GM18951 (cell line): ENCODE measurements at regions not wholly inside any gene's neighbourhood (a gene's known extent, or its start where the extent isn't known, plus 50 kb on each side); places are given as distances from the start of the nearest gene placed in this dataset.
"Not testable (repeated sequence)": the region's sequence is repeated elsewhere in the genome, so short reads cannot be mapped to it uniquely, and the experiment has no call there.

Experiments used
- POLR2A ChIP-seq: IDR thresholded peaks from 4 replicates; pipeline ENCODE4 v1.6.1; 2011; ENCODE audit warnings: mild to moderate bottlenecking; ENCODE audit not compliant: insufficient read length, insufficient read depth; ENCODE audit errors: extremely low read depth
- in situ Hi-C: fragments of 300-500 bp; cut with MboI; formaldehyde crosslinking; loops from one replicate; pipeline ENCODE4 v1.12.0; 2022; ENCODE audit warnings: low sequenced_read_pairs, mixed read lengths, inconsistent platforms; ENCODE audit not compliant: unreplicated experiment

DNA sequence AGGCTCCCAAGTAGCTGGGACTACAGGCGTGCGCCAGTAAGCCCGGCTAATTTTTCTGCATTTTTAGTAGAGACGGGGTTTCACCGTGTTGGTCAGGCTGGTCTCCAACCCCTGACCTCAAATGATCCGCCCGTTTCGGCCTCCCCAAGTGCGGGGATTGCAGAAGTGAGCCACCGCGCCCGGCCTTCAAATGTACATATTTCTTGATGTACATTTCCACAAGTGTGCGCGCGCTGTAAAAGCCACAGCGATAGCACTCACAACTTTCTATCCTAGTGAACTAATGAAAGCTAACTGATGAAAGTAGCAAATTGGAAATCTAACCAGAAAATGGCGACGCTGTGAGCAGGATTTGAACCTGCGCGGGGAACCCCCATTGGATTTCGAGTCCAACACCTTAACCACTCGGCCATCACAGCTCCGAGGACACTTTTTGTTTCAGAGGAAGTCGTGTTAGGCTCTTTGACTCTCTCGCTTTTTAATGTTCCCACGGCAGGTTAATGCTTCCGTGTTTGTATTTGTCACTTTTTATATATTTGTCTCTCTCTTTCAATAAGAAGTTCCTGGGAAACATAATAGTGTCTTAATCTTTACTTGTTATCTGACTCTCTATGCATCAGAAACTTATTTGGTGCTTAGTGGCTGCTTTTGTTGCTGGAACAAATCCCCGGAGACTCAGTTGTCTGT is 199.4 kb upstream of the ZNF184 start:
- in situ Hi-C loops = no loop called here
- TF ChIP-seq POLR2A = no peak

DNA sequence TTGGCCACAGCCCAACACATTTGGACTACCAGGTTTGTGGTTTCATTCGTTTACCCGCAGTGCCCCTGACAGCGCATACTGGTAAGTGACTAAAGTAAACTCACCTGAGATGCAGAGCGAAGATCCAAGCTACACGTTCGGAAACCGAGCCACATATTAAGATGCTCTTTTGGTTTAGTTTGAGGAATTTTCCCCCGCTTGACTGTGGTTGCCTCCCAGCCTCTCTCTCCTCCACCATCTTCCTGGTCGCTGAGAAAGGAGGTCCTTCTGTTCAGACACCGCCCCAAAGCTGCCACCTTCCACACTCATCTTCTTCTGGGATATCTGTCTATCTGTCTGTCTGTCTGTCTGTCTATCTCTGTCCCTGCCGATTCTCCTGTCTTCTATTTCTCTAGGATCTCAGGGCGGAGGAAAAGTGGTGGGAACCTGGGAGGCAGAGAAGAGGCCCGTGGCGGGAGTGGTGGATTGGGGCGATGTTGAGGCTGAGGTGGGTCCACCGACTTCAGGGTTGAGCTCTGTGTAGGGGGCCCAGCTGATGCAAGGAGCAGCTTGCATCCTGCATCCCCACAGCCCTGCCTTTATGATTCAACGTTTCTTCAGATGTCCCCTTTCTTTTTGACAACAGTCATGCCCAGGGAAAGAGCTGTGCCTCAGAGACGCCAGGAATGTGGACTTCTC is 196.9 kb upstream of the ZNF184 start:
- in situ Hi-C loops = no loop called here
- no peak for TF ChIP-seq POLR2A

DNA sequence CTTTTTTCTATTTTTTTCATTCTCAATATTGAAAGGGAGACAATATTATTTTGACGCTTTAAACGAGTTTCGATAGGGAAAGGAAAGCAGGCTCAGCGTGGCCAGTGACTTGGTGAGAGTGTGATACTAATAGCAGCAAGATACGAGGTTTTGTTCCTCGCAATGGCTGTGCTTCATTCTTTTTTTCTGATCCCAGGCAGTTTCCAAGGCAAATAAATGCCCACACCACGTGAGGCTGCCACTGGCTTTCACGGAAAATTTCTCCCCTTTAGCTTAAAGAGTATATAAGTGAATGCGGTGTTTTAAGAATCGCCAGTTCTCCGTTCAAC is 196.4 kb upstream of the ZNF184 start:
- TF ChIP-seq POLR2A = no peak
- in situ Hi-C loops = no loop called here

DNA sequence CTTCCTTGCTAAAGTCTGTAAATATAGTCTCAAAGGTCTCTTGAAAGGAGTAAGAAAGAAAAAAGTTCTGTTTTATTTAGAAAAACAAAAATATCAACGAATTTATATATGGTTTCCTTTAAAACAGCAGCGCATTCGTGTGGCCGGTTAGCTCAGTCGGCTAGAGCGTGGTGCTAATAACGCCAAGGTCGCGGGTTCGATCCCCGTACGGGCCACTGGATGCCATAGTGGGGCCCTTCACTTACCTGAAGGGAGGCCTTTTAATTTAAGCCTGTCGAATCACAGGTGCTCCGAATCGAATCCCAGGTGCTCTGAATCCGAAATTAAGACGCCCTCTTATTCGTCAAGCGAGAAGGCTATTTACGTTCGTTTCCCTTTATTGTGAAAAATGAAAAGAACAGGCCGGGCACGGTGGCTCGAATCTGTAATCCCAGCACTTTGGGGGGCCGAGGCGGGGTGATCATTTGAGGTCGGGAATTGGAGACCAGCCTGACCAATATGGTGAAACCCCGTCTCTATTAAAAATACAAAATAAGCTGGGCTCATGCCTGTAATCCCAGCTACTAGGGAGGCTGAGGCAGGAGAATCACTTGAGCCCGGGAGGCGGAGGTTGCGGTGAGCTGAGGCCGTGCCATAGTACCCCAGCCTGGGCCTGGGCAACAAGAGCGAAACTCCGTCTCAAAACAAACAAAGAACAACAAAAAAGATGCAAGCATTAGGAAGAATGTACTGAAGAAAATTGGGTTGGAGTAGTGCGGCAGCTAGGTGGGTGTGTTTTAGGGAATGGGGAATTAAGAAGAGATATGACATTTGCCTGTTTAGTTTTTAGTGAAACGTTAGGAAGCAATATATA is 195.8 kb upstream of the ZNF184 start:
- no peak for TF ChIP-seq POLR2A
- in situ Hi-C loops = no loop called here

DNA sequence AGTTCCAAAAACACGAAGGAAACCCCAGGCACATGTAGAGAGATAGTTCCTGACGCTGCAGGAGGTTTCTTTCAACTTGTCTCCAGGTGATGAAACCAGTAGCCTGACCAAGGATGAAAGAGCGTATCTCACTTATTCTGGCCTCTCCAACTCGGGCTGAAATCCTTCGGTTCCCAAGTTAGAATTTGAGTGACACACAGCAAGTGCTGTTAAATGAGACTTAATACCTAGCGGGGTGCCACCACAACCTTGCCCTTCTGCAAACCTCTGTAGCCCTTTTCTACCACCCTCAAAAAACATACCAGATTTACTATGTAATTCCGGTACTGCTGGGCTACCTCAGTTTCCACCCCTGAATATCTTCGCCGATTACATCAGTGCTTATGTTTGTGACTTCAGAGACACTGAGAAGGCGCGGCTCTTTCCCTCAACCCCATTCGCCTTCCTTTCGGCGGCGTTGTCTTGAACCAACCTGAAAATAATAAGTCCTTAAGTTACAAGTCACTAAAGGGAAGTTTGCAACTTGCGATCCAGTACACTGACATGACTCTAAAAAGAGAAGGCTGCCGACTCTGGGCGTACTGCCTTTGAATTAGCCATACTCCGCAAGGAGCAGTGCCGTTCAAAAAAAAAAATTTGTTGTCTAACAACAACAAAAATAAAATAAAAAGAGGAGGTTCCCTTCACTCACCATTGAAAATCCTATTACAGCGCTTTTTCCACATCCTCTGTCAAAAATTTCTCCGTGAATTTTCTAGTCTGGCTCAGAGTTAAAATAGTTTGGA is 194.9 kb upstream of the ZNF184 start:
- no peak for TF ChIP-seq POLR2A
- in situ Hi-C loops = no loop called here

DNA sequence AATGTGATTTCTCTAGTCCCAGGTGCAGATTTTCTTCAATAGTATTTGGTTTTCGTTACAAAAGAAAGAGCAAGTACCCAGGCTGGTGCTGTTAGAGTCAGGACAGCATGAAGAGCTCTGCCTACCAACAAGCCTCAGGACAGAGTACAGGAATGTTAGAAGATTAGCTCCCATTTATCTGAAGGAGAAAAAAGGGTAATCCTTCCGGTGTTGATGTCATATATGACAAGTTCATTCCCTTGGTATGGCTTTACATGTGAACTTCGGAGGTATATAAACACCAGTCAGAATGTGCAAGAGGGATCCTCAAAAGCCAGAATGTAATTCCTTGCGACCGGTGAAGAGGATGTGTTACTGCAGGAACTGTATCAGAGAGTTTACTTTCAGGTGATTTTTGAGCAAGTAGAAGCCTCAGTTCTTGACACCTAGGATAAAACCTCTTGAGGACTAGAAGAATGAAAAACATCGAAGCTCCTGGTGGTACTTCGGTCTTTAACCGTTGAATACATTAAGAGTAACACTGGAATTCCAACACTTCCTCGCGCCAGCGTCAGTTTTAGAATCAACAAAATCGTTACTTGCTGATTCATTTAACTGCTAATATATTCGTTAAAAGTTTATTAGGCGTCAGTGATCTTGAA is 194.2 kb upstream of the ZNF184 start:
- no peak for TF ChIP-seq POLR2A
- in situ Hi-C loops = no loop called here

DNA sequence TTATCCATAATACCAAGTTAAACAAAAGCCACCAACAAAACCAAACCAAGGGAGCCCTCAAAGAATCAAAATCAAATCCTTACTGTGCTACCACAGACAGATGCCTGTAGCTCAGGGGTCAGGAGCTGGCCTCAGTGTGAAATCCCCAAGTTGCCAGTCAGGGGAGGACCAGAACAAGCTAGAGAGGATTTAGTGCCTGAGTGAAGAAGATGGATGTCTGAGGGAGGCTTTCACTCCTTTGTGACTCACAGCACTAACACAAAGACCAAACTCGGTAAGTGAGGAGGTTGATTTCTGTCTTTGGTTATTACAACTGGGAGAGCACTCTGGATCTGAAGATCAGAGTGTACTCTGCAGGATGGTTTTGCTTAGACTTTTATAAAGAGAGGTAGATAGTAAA is 189.9 kb upstream of the ZNF184 start:
- TF ChIP-seq POLR2A = no peak
- in situ Hi-C loops = no loop called here

DNA sequence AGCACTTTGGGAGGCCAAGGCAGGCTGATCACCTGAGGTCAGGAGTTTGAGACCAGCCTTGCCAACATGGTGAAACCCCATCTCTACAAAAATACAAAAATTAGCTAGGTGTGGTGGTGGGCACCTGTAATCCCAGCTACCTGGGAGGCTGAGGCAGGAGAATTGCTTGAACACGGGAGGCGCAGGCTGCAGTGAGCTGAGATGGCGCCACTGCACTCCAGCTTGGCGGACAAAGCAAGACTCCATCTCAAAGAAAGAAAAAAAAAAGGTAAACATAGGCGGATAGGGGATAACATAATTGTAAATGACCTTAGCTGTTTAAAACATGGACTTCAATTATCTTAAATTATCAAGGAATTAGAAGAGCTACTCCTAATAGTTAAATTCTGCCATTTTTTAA is 189.3 kb upstream of the ZNF184 start:
- in situ Hi-C loops = not testable (repeated sequence)

DNA sequence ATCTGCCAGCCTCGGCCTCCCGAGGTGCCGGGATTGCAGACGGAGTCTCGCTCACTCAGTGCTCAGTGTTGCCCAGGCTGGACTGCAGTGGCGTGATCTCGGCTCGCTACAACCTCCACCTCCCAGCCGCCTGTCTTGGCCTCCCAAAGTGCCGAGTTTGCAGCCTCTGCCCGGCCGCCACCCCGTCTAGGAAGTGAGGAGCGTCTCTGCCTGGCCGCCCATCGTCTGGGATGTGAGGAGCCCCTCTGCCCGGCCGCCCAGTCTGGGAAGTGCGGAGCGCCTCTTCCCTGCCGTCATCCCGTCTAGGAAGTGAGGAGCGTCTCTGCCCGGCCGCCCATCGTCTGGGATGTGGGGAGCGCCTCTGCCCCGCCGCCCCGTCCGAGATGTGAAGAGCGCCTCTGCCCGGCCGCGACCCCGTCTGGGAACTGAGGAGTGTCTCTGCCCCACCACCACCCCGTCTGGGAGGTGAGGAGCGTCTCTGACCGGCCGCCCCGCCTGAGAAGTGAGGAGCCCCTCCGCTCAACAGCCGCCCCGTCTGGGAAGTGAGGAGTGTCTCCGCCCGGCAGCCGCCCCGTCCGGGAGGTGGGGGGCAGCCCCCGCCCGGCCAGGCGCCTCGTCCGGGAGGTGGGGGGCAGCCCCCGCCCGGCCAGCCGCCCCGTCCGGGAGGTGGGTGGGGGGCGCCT is 180.4 kb upstream of the ZNF184 start:
- in situ Hi-C loops = not testable (repeated sequence)

DNA sequence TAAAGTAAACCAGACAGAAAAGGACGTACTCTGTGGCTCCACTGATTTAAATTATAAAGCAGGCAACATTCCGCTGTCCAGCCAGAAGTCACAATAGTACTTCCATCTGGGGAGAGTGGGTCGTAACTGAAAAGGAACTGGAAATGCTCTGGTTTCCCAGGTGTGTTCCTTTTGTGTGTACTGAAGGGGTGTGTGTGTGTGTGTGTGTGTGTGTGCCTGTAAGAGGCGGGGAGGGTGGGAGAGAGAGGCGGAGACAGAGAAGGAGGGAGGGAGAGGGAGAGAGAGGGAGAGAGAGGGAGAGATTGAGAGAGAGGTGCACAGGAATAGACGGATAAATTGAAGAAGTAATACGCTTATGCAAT is 178.4 kb upstream of the ZNF184 start:
- no peak for TF ChIP-seq POLR2A
- in situ Hi-C loops = no loop called here

DNA sequence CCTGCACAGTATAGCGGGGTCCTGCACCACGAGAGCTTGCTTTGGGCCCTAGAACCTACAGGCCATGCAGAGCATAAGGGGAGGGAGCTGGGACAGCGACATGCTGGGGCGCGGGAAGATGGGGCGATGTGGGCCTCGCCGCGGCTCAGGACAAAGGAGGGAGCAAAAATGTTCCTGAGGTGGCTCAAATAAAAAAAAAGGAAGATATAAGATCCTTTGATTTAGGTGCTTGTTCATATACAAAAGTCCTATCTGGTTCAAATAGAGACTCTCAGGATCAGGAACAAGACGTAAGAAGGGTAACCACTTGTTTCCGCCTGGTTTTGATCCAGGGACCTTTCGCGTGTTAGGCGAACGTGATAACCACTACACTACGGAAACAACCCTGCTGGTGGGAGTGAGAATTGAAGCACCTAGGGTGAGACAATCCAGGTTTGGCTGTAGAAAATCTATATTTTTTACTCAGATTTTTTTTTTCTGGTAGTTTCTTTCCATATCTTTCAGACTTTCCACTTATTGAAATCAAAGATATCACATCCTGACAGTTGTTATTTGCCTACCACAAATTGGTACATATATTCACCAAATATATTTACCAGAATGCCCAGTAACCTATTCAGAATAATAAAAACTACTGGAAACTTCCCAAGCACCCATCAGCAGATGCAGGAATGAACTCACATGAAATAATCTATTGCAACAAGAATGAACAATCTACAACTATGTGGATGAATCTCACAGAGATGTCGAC is 177.9 kb upstream of the ZNF184 start:
- TF ChIP-seq POLR2A = no peak
- in situ Hi-C loops = no loop called here

DNA sequence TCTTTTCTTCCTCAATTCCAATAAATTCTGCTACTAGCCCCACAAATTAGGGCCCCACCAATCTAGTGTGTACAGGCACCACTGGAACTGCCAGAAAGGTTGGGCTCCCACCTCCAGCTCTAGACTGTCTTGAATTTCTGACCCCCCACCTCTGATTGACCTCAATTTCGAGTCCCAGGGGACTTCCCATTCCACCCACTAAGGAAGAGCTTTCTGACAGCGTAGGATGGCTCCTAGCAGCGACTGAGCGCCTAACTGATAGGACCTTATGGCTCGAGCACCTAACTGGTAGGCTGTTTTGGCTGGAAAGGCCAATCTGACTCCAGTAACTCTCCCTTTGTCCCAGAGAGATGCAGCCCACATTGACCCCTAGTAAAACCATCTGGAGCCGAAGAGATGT is 171.6 kb upstream of the ZNF184 start:
- in situ Hi-C loops = no loop called here
- TF ChIP-seq POLR2A = no peak
